Activated B cell treated with CpG ODN at 0.5 μM for 24 hours (primary cell): ENCODE measurements at regions not wholly inside any gene's neighbourhood (a gene's known extent, or its start where the extent isn't known, plus 50 kb on each side); places are given as distances from the start of the nearest gene placed in this dataset.
A peak's percentile ranks its signal among the peaks of the same experiment; 100 is the strongest.
"Not testable (repeated sequence)": the region's sequence is repeated elsewhere in the genome, so short reads cannot be mapped to it uniquely, and the experiment has no call there.

Source experiments
- ATAC-seq: fragments of 200-7000 bp; cut with Tn5 transposase; one replicate; pipeline ENCODE4 v1.10.0; 2021; ENCODE audit warnings: low read depth, mild to moderate bottlenecking, moderate library complexity
- CTCF ChIA-PET: fragments of 350-600 bp; sonication (Branson Sonifier 250); formaldehyde crosslinking; loops from one replicate; lab custom pipeline; 2021; ENCODE audit warnings: antibody characterized with exemption; lab: Charles Lee
- POLR2A ChIA-PET: fragments of 350-600 bp; sonication (Branson Sonifier 250); formaldehyde crosslinking; loops from one replicate; lab custom pipeline; 2021; ENCODE audit warnings: antibody characterized with exemption; lab: Charles Lee
- DNase-seq: peaks from one replicate; pipeline ENCODE4 v3.0.0; 2022
- H3K27ac Mint-ChIP-seq: one replicate; pipeline ENCODE4 v1.8.0; 2020; ENCODE audit warnings: mixed read lengths
- H3K27me3 Mint-ChIP-seq: one replicate; pipeline ENCODE4 v1.8.0; 2021; ENCODE audit warnings: mixed read lengths
- H3K36me3 Mint-ChIP-seq: one replicate; pipeline ENCODE4 v1.8.0; 2021; ENCODE audit warnings: low read depth, mixed read lengths
- H3K4me1 Mint-ChIP-seq: one replicate; pipeline ENCODE4 v1.8.0; 2021; ENCODE audit warnings: mixed read lengths
- H3K4me3 Mint-ChIP-seq: one replicate; pipeline ENCODE4 v1.8.0; 2020; ENCODE audit warnings: mild to moderate bottlenecking, mixed read lengths
- H3K9me3 Mint-ChIP-seq: one replicate; pipeline ENCODE4 v1.8.0; 2020; ENCODE audit warnings: mixed read lengths
- intact Hi-C: fragments of 100-400 bp; cut with micrococcal nuclease; formaldehyde crosslinking; loops from one replicate; pipeline ENCODE4 v1.15.1; 2024
- TF ChIP-seq, protein P1 (sequence below): fragments of 200-600 bp; IDR thresholded peaks from one replicate; pipeline ENCODE4 v1.8.0; 2022; ENCODE audit warnings: antibody characterized with exemption, mild to moderate bottlenecking

DNA sequence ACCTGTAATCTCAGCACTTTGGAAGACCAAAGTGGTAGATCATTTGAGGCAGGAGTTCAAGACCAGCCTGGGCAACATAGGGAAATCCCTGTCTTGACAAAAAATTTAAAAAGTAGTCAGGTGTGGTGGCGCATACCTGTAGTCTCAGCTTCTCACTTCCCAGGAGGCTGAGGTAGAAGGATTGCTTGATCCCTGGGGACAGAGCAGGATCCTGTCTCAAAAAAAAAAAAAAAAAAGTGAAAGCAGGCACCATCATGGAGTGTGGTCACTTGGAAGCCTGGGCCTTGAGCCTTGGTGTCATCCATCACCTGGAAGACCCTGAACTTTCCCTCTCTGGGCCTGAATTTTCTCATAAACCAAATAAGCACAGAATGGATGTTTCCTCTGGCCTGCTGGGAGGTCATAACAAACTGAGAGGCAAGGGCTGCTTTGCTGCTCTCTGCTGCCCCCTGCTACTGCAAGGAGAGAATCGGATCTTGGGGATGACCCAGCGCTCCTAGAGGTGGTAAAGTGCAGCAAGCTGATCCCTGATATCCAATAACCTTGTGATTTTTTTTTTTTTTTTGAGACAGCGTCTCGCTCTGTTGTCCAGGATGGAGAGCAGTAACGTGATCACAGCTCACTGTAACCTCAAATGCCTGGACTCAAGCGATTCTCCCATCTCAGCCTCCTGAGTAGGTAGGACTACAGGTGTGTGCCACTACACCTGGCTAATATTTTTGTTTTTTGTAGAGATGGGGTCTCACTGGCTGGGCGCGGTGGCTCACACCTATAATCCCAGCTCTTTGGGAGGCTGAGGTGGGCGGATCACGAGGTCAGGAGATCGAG is 75.9 kb upstream of the RNU2-1 start:
- Mint-ChIP-seq H3K27me3 (no peaks in the 10 kb centered on the region), H3K4me1 (peaks cover 2% of the 10 kb centered on the region), H3K9me3 (no peaks in the 10 kb centered on the region), H3K36me3 (no peaks in the 10 kb centered on the region), H3K4me3 (no peak overlapping the region), H3K27ac (no peak overlapping the region)
- ATAC-seq (no peak), DNase-seq (no peak)
- TF ChIP-seq, protein P1, sequence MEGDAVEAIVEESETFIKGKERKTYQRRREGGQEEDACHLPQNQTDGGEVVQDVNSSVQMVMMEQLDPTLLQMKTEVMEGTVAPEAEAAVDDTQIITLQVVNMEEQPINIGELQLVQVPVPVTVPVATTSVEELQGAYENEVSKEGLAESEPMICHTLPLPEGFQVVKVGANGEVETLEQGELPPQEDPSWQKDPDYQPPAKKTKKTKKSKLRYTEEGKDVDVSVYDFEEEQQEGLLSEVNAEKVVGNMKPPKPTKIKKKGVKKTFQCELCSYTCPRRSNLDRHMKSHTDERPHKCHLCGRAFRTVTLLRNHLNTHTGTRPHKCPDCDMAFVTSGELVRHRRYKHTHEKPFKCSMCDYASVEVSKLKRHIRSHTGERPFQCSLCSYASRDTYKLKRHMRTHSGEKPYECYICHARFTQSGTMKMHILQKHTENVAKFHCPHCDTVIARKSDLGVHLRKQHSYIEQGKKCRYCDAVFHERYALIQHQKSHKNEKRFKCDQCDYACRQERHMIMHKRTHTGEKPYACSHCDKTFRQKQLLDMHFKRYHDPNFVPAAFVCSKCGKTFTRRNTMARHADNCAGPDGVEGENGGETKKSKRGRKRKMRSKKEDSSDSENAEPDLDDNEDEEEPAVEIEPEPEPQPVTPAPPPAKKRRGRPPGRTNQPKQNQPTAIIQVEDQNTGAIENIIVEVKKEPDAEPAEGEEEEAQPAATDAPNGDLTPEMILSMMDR = no peak
- ChIA-PET POLR2A (interaction anchor here (0.5 to 2.2 kb wide), 7 partner anchors 14 to 1346 kb away, joined by 3 to 8 read pairs (median 4); partner anchors contain the start of gene TMEM106A), CTCF (interaction anchor here (0.7 to 1.6 kb wide), 6 partner anchors 25 to 109 kb away, joined by 3 to 5 read pairs (median 3); partner anchors contain the start of gene TMEM106A)
- intact Hi-C loops = loop anchor here (1.0 kb wide), 1 partner anchor 25 kb away; no protein-coding TSS in a partner anchor

DNA sequence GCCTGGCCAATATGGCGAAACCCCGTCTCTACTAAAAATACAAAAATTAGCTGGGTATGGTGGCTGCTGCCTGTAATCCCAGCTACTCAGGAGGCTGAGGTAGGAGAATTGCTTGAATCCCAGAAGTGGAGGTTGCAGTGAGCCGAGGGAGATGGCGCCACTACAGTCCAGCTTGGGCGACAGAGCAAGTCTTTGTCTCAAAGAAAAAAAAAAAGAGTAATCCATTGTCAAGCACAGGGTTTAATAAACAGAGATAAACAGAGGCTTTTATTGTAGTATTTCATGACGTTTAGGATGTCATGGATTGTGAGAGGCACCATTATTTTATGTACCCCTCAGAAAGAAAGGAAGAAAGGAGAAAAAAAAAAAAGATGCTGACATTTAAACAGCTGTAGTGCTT is 75.2 kb upstream of the RNU2-1 start:
- no peaks in the 10 kb centered on the region for H3K9me3 Mint-ChIP-seq
- intact Hi-C loops = no loop called here
- POLR2A ChIA-PET = interaction anchor here (0.8 to 1.5 kb wide), 4 partner anchors 51 to 97 kb away, joined by 3 to 6 read pairs (median 4); partner anchors contain the start of gene TMEM106A
- no peak overlapping the region for H3K4me3 Mint-ChIP-seq
- TF ChIP-seq, protein P1 = no peak
- no peaks in the 10 kb centered on the region for H3K36me3 Mint-ChIP-seq
- peaks cover 2% of the 10 kb centered on the region for H3K4me1 Mint-ChIP-seq
- H3K27ac Mint-ChIP-seq = no peak overlapping the region
- no peak for ATAC-seq
- CTCF ChIA-PET = interaction anchor here (0.7 to 1.6 kb wide), 4 partner anchors 26 to 108 kb away, joined by 3 to 5 read pairs (median 4); partner anchors contain the start of gene TMEM106A
- no peak for DNase-seq
- no peaks in the 10 kb centered on the region for H3K27me3 Mint-ChIP-seq

DNA sequence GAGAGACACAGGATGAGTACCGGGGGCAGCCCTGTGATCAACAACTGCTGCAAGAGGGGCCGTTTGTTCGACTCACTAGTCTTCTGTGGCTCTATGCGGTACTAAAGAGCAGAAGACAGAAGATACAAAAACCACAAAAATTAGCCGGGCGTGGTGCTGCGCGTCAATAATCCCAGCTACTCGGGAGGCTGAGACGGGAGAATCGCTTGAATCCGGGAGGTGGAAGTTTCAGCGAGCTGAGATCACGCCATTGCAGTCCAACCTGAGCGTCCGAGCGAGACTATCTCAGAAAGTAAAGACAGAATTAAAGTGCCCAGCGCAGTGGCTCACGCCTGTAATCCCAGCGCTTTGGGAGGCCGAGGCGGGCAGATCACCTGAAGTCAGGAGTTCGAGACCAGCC is 71.0 kb upstream of the RNU2-1 start:
- intact Hi-C loops, DNase-seq, H3K27me3 Mint-ChIP-seq, H3K4me3 Mint-ChIP-seq, H3K27ac Mint-ChIP-seq, ATAC-seq, H3K36me3 Mint-ChIP-seq, H3K9me3 Mint-ChIP-seq, CTCF ChIA-PET, H3K4me1 Mint-ChIP-seq, POLR2A ChIA-PET: not testable (repeated sequence)

DNA sequence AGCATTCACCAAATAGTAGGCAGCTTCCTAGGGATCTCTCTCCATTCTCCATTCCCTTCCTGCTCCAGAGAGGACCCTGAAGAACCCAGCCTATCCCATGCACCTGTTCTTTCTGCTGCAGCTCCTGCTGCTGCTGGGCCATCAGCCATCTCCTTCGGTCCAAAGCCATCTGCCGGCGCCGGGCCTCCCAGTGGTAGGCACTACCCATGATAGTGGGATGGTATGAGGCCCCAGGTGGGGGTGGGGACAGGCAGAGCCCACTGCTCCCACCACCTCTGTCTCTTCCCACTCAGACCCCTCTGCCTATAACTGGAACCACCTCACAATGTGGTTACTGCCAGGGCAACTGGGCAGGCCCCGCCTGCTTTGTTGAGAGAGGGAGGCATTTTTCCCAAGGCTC is 69.3 kb upstream of the RNU2-1 start:
- H3K27ac Mint-ChIP-seq, POLR2A ChIA-PET, CTCF ChIA-PET, DNase-seq, H3K27me3 Mint-ChIP-seq, H3K4me1 Mint-ChIP-seq, ATAC-seq, intact Hi-C loops, H3K9me3 Mint-ChIP-seq, H3K4me3 Mint-ChIP-seq, H3K36me3 Mint-ChIP-seq: not testable (repeated sequence)

DNA sequence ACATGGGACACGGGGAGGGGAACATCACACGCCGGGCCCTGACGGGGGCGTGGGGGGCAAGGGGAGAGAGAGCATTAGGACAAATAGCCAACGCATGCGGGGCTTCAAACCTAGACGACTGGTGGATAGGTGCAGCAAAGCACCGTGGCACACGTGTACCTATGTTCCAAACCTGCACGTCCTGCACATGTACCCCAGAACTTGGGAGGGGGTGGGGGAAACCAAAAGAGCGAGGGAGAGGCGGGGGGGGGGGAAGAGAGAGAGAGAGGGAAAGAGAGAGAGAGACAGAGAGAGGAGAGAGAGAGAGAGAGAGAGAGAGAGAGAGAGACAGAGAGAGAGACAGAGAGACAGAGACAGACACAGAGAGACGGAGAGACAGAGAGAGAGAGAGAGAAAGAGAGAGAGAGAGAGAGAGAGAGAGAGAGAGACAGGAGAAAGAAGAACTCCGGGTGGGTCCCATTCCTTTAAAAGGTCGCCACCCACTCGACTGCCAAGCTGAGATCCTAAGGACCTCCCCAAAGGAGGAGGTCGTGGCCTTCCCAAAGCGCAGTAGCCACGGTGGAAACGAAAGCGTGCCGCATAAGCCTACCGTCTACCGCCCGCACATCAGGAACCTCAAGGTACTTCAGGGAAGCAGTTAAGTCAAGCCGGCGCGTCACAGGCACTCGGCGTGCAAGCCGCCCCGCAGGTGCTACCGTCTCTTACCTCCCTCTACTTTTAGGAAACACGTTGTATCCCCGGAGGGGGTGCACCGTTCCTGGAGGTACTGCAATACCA is 65.7 kb upstream of the RNU2-1 start:
- H3K27me3 Mint-ChIP-seq, H3K4me3 Mint-ChIP-seq, H3K4me1 Mint-ChIP-seq, H3K27ac Mint-ChIP-seq, H3K36me3 Mint-ChIP-seq, DNase-seq, CTCF ChIA-PET, intact Hi-C loops, H3K9me3 Mint-ChIP-seq, POLR2A ChIA-PET: not testable (repeated sequence)
- ATAC-seq = peak; percentile 42

DNA sequence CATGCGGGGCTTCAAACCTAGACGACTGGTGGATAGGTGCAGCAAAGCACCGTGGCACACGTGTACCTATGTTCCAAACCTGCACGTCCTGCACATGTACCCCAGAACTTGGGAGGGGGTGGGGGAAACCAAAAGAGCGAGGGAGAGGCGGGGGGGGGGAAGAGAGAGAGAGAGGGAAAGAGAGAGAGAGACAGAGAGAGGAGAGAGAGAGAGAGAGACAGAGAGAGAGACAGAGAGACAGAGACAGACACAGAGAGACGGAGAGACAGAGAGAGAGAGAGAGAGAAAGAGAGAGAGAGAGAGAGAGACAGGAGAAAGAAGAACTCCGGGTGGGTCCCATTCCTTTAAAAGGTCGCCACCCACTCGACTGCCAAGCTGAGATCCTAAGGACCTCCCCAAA is 55.9 kb upstream of the RNU2-1 start:
- intact Hi-C loops, H3K4me1 Mint-ChIP-seq, DNase-seq, H3K27ac Mint-ChIP-seq, H3K36me3 Mint-ChIP-seq, H3K4me3 Mint-ChIP-seq, CTCF ChIA-PET, POLR2A ChIA-PET, H3K9me3 Mint-ChIP-seq, H3K27me3 Mint-ChIP-seq: not testable (repeated sequence)
- ATAC-seq = peak; percentile 58

DNA sequence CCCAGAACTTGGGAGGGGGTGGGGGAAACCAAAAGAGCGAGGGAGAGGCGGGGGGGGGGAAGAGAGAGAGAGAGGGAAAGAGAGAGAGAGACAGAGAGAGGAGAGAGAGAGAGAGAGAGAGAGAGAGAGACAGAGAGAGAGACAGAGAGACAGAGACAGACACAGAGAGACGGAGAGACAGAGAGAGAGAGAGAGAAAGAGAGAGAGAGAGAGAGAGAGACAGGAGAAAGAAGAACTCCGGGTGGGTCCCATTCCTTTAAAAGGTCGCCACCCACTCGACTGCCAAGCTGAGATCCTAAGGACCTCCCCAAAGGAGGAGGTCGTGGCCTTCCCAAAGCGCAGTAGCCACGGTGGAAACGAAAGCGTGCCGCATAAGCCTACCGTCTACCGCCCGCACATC is 49.8 kb upstream of the RNU2-1 start:
- H3K9me3 Mint-ChIP-seq, DNase-seq, H3K27ac Mint-ChIP-seq, ATAC-seq, H3K27me3 Mint-ChIP-seq, H3K36me3 Mint-ChIP-seq, H3K4me1 Mint-ChIP-seq, CTCF ChIA-PET, intact Hi-C loops, H3K4me3 Mint-ChIP-seq: not testable (repeated sequence)
- POLR2A ChIA-PET = interaction anchor here (0.7 kb wide), 1 partner anchor 32 kb away, joined by 4 read pairs; no protein-coding TSS in a partner anchor
